K562 (cell line): ENCODE measurements at regions not wholly inside any gene's neighbourhood (a gene's known extent, or its start where the extent isn't known, plus 50 kb on each side); places are given as distances from the start of the nearest gene placed in this dataset.

Experiments
- ATAC-seq: fragments of 200-7000 bp; cut with Tn5 transposase; 3 replicates; pipeline ENCODE4 v1.9.1; 2020; ENCODE audit warnings: moderate library complexity
- BruUV-seq: library from RNA; stranded (reverse); fragments of 400-500 nt; replicated peaks from 2 replicates; lab custom pipeline; 2021; lab: Mats Ljungman, UMichigan
- CTCF ChIA-PET: fragments of 300-600 bp; formaldehyde crosslinking; extraction: SDS; loops from one replicate; lab custom pipeline; 2021; ENCODE audit warnings: low intra/inter-chr PET ratio; lab: Yijun Ruan, JAX
- POLR2A ChIA-PET: fragments of 300-600, 350-650 bp; sonication (Branson Sonifier 250); formaldehyde crosslinking; extraction: SDS; loops from one replicate; lab custom pipeline; 2021; ENCODE audit warnings: antibody characterized with exemption, inconsistent platforms; lab: Yijun Ruan, JAX
- DNase-seq, 4 experiments: peaks; one replicate each; pipeline versions ENCODE4 v3.0.0 to v3.0.0-alpha.2; 2011 to 2018; ENCODE audit warnings: low spot score in 3 of 4, mixed read lengths in 3 of 4; ENCODE audit errors: extremely low read depth in 1 of 4
- FAIRE-seq: peaks from 2 replicates; lab custom pipeline; 2011; peaks lifted over from hg19 to GRCh38; lab: Jason Lieb, UNC
- H2AFZ ChIP-seq: 2 replicates; pipeline ENCODE4 v1.6.0; 2011; ENCODE audit warnings: low read depth, low read length, control low read depth, inconsistent platforms
- H3K27ac ChIP-seq: fragments of 200-600 bp; 3 replicates; pipeline ENCODE4 v1.8.0; 2011; ENCODE audit warnings: low read depth, mild to moderate bottlenecking, control low read depth, inconsistent platforms, low read length, moderate library complexity, mixed read lengths; ENCODE audit errors: extremely low read depth
- H3K27me3 ChIP-seq, 2 experiments: fragments of 300-600 bp in 1 of 2; 2 replicates in 1 of 2; 3 replicates in 1 of 2; pipeline versions ENCODE4 v1.6.0 to v1.8.0; 2011; ENCODE audit warnings: inconsistent platforms in 2 of 2, low read length in 2 of 2, mild to moderate bottlenecking in 1 of 2, mixed read lengths in 1 of 2, moderate library complexity in 1 of 2; ENCODE audit not compliant: control insufficient read depth in 2 of 2, insufficient read depth in 2 of 2
- H3K36me3 ChIP-seq: fragments of 300-600 bp; 3 replicates; pipeline ENCODE4 v1.8.0; 2011; ENCODE audit warnings: mild to moderate bottlenecking, low read length, inconsistent platforms; ENCODE audit not compliant: control insufficient read depth, insufficient read depth
- H3K4me1 ChIP-seq, 2 experiments: fragments of 200-600 bp in 1 of 2; replicated peaks in 1 of 2; 2 replicates in 1 of 2; 3 replicates in 1 of 2; pipeline versions ENCODE4 v1.5.1 to v1.8.0; 2011; ENCODE audit warnings: inconsistent platforms in 2 of 2, low read length in 2 of 2, mild to moderate bottlenecking in 1 of 2, mixed read lengths in 1 of 2, moderate library complexity in 1 of 2; ENCODE audit not compliant: control insufficient read depth in 2 of 2, insufficient read depth in 2 of 2
- H3K4me2 ChIP-seq: 2 replicates; pipeline ENCODE4 v1.6.1; 2011; ENCODE audit warnings: low read length, control low read depth, inconsistent platforms, mixed read lengths; ENCODE audit not compliant: insufficient read depth
- H3K4me3 ChIP-seq: fragments of 200-600 bp; sonication (generic), shearing (Covaris generic); 2 replicates; pipeline ENCODE4 v1.5.1; 2016; ENCODE audit warnings: control low read depth, inconsistent platforms
- H3K79me2 ChIP-seq: fragments of 200-600 bp; 3 replicates; pipeline ENCODE4 v1.8.0; 2011; ENCODE audit warnings: low read length, inconsistent platforms; ENCODE audit not compliant: control insufficient read depth, insufficient read depth
- H3K9ac ChIP-seq, 2 experiments: 2 replicates each; pipeline versions ENCODE4 v1.6.0 to v1.6.1; 2011; ENCODE audit warnings: low read depth in 2 of 2, low read length in 2 of 2, control low read depth in 1 of 2, inconsistent platforms in 1 of 2, mild to moderate bottlenecking in 1 of 2, mixed read lengths in 1 of 2; ENCODE audit not compliant: insufficient read depth in 1 of 2
- H3K9me1 ChIP-seq: one replicate; pipeline ENCODE4 v1.6.0; 2011; ENCODE audit warnings: inconsistent platforms, mild to moderate bottlenecking, low read length, moderate library complexity; ENCODE audit not compliant: control insufficient read depth, insufficient read depth
- H3K9me3 ChIP-seq: replicated peaks from 2 replicates; pipeline ENCODE4 v1.5.1; 2011; ENCODE audit warnings: low read depth, low read length, inconsistent platforms; ENCODE audit not compliant: control insufficient read depth, insufficient read depth
- H4K20me1 ChIP-seq: replicated peaks from 2 replicates; pipeline ENCODE4 v1.6.1; 2011; ENCODE audit warnings: low read length, inconsistent platforms, mixed read lengths; ENCODE audit not compliant: control insufficient read depth, insufficient read depth
- ADNP ChIP-seq: fragments of 200-800 bp; sonication (Bioruptor generic); IDR thresholded peaks from 2 replicates; pipeline ENCODE4 v1.6.1; 2016; ENCODE audit warnings: missing genetic modification characterization, missing compliant biosample characterization
- IRF9 ChIP-seq: fragments of 450-650 bp; IDR thresholded peaks from 2 replicates; pipeline ENCODE4 v1.6.1; 2016; ENCODE audit warnings: missing biosample characterization, missing genetic modification characterization
- MYC ChIP-seq, 2 experiments: fragments of 250-450 bp in 1 of 2; sonication (Bioruptor Pico) in 1 of 2; IDR thresholded peaks; 2 replicates each; pipeline versions ENCODE4 v1.5.1 to v1.6.1; 2012 to 2021; ENCODE audit warnings: low read depth in 2 of 2, borderline replicate concordance in 1 of 2, improper control_type of control experiment in 1 of 2, low read length in 1 of 2, mild to moderate bottlenecking in 1 of 2, moderate library complexity in 1 of 2
- OTX1 ChIP-seq: fragments of 450-650 bp; formaldehyde crosslinking; IDR thresholded peaks from 2 replicates; pipeline ENCODE4 v1.4.0; 2022; ENCODE audit warnings: mild to moderate bottlenecking
- RBM25 ChIP-seq: fragments of 200-400 bp; formaldehyde crosslinking; IDR thresholded peaks from 2 replicates; pipeline ENCODE4 v1.6.1; 2018; ENCODE audit warnings: low read length, low read depth, moderate library complexity; ENCODE audit not compliant: severe bottlenecking
- WGBS: fragments of 100-300 bp; shearing (Covaris generic); methylation state at CpG from one replicate; pipeline ENCODE4 v1.1.6; 2016; ENCODE audit warnings: low coverage, mixed read lengths; ENCODE audit not compliant: insufficient coverage; ENCODE audit errors: missing lambda C conversion rate; 5-methylcytosine and 5-hydroxymethylcytosine counted together
- in situ Hi-C: fragments of 300-500 bp; cut with MboI; formaldehyde crosslinking; loops from 4 replicates; pipeline ENCODE4 v1.15.0; 2018; ENCODE audit warnings: inconsistent platforms, mixed read lengths
- intact Hi-C: fragments of 100-400 bp; cut with micrococcal nuclease; formaldehyde crosslinking; loops from 2 replicates; pipeline ENCODE4 v1.14.2; 2022
- TF ChIP-seq, protein P1 (sequence below): fragments of 250-450 bp; sonication (Bioruptor Pico); IDR thresholded peaks from 2 replicates; pipeline ENCODE4 v1.4.0; 2020; ENCODE audit warnings: mild to moderate bottlenecking, moderate library complexity
- TF ChIP-seq, protein P2 (sequence below): fragments of 250-450 bp; sonication (Bioruptor Pico); IDR thresholded peaks from 2 replicates; pipeline ENCODE4 v1.4.0; 2020; ENCODE audit warnings: mild to moderate bottlenecking, moderate library complexity, borderline replicate concordance
- TF ChIP-seq, protein P3 (sequence below): IDR thresholded peaks from 2 replicates; pipeline ENCODE4 v1.6.1; 2014; ENCODE audit warnings: antibody characterized with exemption

DNA sequence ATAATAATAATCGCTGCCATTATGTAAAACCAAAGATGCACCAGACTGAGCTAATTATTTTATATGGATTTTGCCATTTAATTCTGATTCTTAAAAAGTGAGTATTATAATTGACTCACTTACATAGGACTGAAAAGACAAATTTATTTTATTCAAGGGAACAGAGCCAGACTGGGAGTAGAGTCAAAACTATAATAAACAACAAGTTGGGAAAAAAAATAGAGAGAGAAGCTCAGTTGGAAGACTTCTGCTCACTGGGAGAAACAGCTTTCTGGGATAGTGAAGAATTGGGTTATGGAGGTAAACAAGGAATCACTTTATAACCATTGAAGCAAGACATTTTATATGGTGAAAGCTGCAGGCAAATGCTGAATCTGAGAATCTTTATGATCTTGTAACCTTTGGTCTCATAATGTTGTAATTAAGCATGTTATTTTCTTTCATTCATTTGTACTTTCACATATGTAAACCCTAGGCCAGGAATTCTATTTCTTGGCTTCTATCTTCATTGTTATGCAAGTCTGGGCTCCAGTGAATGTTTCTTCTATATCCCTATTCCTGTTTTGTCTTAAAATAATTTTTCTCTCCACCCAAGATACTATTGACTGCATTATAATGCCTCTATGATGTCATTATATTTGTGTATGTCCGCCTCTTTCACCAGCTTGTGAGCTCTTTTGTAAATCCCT, 725.3 kb upstream of the CCDC179 start (continued):
- TF ChIP-seq MYC (IDR thresholded peaks at IDR 0.05; ENCODE audit: low read depth, low read length) (no peak), MYC (CRISPR knock-in tag; IDR thresholded peaks at IDR 0.05; ENCODE audit: borderline replicate concordance, low read depth) (no peak)

- no peaks in the 10 kb centered on the region for H3K9me3 ChIP-seq
- in situ Hi-C loops (no loop called here), intact Hi-C loops (no loop called here)
Observed at GRCh38 chr11:23586173-23586572, 725.9 kb upstream of the CCDC179 start.

More at GRCh38 chr11:23586173-23586572, 725.9 kb upstream of the CCDC179 start:
- no peaks in the 10 kb centered on the region for H3K79me2 ChIP-seq
- no peak overlapping the region for H3K4me3 ChIP-seq
- POLR2A ChIA-PET: no interaction called here
- TF ChIP-seq, protein P1, sequence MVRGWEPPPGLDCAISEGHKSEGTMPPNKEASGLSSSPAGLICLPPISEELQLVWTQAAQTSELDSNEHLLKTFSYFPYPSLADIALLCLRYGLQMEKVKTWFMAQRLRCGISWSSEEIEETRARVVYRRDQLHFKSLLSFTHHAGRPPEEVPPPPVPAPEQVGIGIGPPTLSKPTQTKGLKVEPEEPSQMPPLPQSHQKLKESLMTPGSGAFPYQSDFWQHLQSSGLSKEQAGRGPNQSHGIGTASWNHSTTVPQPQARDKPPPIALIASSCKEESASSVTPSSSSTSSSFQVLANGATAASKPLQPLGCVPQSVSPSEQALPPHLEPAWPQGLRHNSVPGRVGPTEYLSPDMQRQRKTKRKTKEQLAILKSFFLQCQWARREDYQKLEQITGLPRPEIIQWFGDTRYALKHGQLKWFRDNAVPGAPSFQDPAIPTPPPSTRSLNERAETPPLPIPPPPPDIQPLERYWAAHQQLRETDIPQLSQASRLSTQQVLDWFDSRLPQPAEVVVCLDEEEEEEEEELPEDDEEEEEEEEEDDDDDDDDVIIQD (CRISPR knock-in tag): no peak
- TF ChIP-seq, protein P2, sequence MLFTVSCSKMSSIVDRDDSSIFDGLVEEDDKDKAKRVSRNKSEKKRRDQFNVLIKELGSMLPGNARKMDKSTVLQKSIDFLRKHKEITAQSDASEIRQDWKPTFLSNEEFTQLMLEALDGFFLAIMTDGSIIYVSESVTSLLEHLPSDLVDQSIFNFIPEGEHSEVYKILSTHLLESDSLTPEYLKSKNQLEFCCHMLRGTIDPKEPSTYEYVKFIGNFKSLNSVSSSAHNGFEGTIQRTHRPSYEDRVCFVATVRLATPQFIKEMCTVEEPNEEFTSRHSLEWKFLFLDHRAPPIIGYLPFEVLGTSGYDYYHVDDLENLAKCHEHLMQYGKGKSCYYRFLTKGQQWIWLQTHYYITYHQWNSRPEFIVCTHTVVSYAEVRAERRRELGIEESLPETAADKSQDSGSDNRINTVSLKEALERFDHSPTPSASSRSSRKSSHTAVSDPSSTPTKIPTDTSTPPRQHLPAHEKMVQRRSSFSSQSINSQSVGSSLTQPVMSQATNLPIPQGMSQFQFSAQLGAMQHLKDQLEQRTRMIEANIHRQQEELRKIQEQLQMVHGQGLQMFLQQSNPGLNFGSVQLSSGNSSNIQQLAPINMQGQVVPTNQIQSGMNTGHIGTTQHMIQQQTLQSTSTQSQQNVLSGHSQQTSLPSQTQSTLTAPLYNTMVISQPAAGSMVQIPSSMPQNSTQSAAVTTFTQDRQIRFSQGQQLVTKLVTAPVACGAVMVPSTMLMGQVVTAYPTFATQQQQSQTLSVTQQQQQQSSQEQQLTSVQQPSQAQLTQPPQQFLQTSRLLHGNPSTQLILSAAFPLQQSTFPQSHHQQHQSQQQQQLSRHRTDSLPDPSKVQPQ (CRISPR knock-in tag): no peak
- TF ChIP-seq IRF9: no peak
- TF ChIP-seq ADNP (tag): no peak
- TF ChIP-seq OTX1 (CRISPR knock-in tag): no peak
- TF ChIP-seq, protein P3, sequence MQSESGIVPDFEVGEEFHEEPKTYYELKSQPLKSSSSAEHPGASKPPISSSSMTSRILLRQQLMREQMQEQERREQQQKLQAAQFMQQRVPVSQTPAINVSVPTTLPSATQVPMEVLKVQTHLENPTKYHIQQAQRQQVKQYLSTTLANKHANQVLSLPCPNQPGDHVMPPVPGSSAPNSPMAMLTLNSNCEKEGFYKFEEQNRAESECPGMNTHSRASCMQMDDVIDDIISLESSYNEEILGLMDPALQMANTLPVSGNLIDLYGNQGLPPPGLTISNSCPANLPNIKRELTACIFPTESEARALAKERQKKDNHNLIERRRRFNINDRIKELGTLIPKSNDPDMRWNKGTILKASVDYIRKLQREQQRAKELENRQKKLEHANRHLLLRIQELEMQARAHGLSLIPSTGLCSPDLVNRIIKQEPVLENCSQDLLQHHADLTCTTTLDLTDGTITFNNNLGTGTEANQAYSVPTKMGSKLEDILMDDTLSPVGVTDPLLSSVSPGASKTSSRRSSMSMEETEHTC: no peak
- TF ChIP-seq RBM25: no peak
- TF ChIP-seq, all 486 proteins: peak for 0
- ATAC-seq (no peak), DNase-seq (no peak), FAIRE-seq (no peak)
- Histone ChIP-seq H2AFZ (no peak overlapping the region), H3K36me3 (no peaks in the 10 kb centered on the region), H3K9me1 (no peaks in the 10 kb centered on the region), H3K27me3 (no peaks in the 10 kb centered on the region), H3K9ac (no peak overlapping the region), H3K4me2 (no peak overlapping the region), H3K27ac (no peak overlapping the region), H4K20me1 (no peaks in the 10 kb centered on the region), H3K4me1 (no peaks in the 10 kb centered on the region)
- CTCF ChIA-PET: no interaction called here
- 0% methylated on average over 1 of the region's 1 CpG for WGBS
- BruUV-seq: no TSS peak
